Activated CD4-positive, alpha-beta T cell treated with anti-CD3 and anti-CD28 coated beads, Interleukin-2, amount 10 ng/mL, durations not matched to agents 24 days and 14 days (primary cell): ENCODE measurements at regions not wholly inside any gene's neighbourhood (a gene's known extent, or its start where the extent isn't known, plus 50 kb on each side); places are given as distances from the start of the nearest gene placed in this dataset.
"Not testable (repeated sequence)": the region's sequence is repeated elsewhere in the genome, so short reads cannot be mapped to it uniquely, and the experiment has no call there.

Experiments
- DNase-seq: peaks from one replicate; pipeline ENCODE4 v3.0.0; 2022
- H3K27ac Mint-ChIP-seq: one replicate; pipeline ENCODE4 v1.8.0; 2022; ENCODE audit warnings: mild to moderate bottlenecking, mixed read lengths
- H3K27me3 Mint-ChIP-seq: one replicate; pipeline ENCODE4 v1.8.0; 2022; ENCODE audit warnings: mixed read lengths
- H3K36me3 Mint-ChIP-seq: one replicate; pipeline ENCODE4 v1.8.0; 2022; ENCODE audit warnings: low read depth, mild to moderate bottlenecking, mixed read lengths
- H3K4me1 Mint-ChIP-seq: one replicate; pipeline ENCODE4 v1.8.0; 2021; ENCODE audit warnings: mixed read lengths
- H3K4me3 Mint-ChIP-seq: one replicate; pipeline ENCODE4 v1.8.0; 2022; ENCODE audit warnings: mild to moderate bottlenecking, moderate library complexity, mixed read lengths
- H3K9me3 Mint-ChIP-seq: one replicate; pipeline ENCODE4 v1.8.0; 2021; ENCODE audit warnings: mixed read lengths
- intact Hi-C: fragments of 100-400 bp; cut with micrococcal nuclease; formaldehyde crosslinking; loops from one replicate; pipeline ENCODE4 v1.15.1; 2023

DNA sequence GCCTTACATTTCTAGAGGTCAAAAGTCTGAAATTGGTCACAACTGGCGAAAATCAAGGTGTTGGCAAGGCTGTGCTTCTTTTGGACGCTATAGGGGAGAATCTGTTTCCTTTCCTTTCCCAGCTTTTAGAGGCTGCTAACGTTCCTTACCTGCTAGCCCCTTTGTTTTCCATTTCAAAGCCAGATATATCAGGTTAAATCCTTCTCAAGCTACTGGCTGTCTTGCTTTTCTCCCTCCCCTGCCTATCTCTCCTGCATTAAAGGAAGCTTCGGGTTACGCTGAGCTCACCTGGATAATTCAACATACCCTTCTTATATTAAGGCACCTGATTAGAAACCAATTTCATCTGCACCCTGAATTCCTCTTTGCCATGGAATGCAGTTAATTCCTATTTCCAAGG, 1569.7 kb upstream of the SLC10A2 start:
- intact Hi-C loops = no loop called here
- H3K27me3 Mint-ChIP-seq = no peaks in the 10 kb centered on the region
- DNase-seq = no peak
- no peak overlapping the region for H3K4me3 Mint-ChIP-seq
- no peaks in the 10 kb centered on the region for H3K4me1 Mint-ChIP-seq
- no peaks in the 10 kb centered on the region for H3K36me3 Mint-ChIP-seq
- no peaks in the 10 kb centered on the region for H3K9me3 Mint-ChIP-seq
- no peak overlapping the region for H3K27ac Mint-ChIP-seq

DNA sequence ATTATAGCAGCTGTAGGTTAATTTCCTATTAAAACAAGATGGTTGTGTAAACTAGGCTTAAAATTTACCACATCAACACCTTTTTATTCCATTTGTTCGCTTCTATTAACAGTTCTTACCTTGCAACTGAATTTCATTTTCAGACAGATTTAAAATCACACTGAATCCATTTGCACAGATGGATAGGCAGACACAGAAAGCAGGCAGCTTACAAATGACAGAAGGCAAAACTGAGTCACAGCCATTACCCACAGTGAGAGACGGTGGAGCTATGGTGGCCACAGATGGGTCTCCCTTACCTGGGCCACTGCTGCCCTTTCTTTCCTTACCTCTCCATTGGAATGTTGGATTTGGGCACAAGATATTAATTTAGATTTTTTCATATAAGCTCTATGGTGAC, 1567.8 kb upstream of the SLC10A2 start:
- Mint-ChIP-seq H3K4me3 (no peak overlapping the region), H3K4me1 (no peaks in the 10 kb centered on the region), H3K27me3 (no peaks in the 10 kb centered on the region), H3K36me3 (no peaks in the 10 kb centered on the region), H3K9me3 (no peaks in the 10 kb centered on the region), H3K27ac (no peak overlapping the region)
- DNase-seq = no peak
- intact Hi-C loops = no loop called here

GRCh38 chr13:104632736-104633135, 1566.5 kb upstream of the SLC10A2 start:
- intact Hi-C loops = no loop called here
- no peak overlapping the region for H3K27ac Mint-ChIP-seq
- H3K36me3 Mint-ChIP-seq = no peaks in the 10 kb centered on the region
- DNase-seq = no peak
- H3K9me3 Mint-ChIP-seq = no peaks in the 10 kb centered on the region
- no peaks in the 10 kb centered on the region for H3K4me1 Mint-ChIP-seq
- no peaks in the 10 kb centered on the region for H3K27me3 Mint-ChIP-seq
- H3K4me3 Mint-ChIP-seq = no peak overlapping the region

GRCh38 chr13:104625201-104625600, 1559.0 kb upstream of the SLC10A2 start:
- no peaks in the 10 kb centered on the region for H3K9me3 Mint-ChIP-seq
- intact Hi-C loops = no loop called here
- no peak for DNase-seq

GRCh38 chr13:104616990-104617389, 1550.8 kb upstream of the SLC10A2 start:
- H3K4me1 Mint-ChIP-seq = no peaks in the 10 kb centered on the region
- no peak overlapping the region for H3K27ac Mint-ChIP-seq
- H3K9me3 Mint-ChIP-seq = no peaks in the 10 kb centered on the region
- no peaks in the 10 kb centered on the region for H3K27me3 Mint-ChIP-seq
- no peaks in the 10 kb centered on the region for H3K36me3 Mint-ChIP-seq
- H3K4me3 Mint-ChIP-seq = no peak overlapping the region
- DNase-seq = no peak
- intact Hi-C loops = no loop called here

More at GRCh38 chr13:104625201-104625600, 1559.0 kb upstream of the SLC10A2 start:
- Mint-ChIP-seq H3K27ac (no peak overlapping the region), H3K4me1 (no peaks in the 10 kb centered on the region), H3K4me3 (no peak overlapping the region), H3K27me3 (no peaks in the 10 kb centered on the region), H3K36me3 (no peaks in the 10 kb centered on the region)

DNA sequence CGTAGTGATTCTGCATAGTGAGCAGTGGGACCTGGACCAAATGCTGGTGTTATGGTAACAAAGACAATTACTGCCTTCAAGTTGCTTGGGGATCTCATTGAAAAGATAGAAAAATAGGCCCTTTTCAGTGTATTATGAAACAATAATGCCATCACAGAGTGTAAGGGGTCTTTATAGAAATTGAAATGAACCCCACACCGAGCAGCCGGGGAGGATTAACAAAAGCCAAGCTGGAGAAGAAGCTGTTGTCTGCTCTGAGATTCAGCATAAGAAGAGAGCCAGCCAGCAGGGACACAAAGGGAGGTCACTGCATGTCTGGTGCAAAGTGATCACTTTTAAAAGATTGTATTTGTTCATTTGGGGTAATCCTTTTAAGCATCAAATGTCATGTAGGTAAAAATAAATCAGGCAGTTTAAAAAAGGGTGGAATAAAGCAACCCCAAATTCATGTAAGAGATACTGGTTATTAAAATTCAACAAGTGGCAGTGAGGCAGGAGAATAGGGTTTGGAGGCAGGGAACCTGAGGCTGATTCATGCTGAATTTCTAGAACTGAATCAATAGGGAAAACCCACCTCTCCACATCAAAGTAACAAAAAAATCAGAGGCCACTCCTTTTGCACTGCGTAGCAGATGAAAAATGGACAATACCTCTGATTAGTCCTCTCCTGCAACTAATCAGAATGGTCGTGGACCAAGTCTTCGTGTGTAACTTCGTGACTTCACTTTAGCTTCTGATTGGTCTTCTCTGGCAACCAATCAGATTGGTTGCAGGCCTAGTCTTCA, 1548.3 kb upstream of the SLC10A2 start:
- no peak overlapping the region for H3K4me3 Mint-ChIP-seq
- no peaks in the 10 kb centered on the region for H3K9me3 Mint-ChIP-seq
- H3K27ac Mint-ChIP-seq = no peak overlapping the region
- no peaks in the 10 kb centered on the region for H3K36me3 Mint-ChIP-seq
- no peaks in the 10 kb centered on the region for H3K4me1 Mint-ChIP-seq
- no peaks in the 10 kb centered on the region for H3K27me3 Mint-ChIP-seq
- intact Hi-C loops = no loop called here
- DNase-seq = no peak

DNA sequence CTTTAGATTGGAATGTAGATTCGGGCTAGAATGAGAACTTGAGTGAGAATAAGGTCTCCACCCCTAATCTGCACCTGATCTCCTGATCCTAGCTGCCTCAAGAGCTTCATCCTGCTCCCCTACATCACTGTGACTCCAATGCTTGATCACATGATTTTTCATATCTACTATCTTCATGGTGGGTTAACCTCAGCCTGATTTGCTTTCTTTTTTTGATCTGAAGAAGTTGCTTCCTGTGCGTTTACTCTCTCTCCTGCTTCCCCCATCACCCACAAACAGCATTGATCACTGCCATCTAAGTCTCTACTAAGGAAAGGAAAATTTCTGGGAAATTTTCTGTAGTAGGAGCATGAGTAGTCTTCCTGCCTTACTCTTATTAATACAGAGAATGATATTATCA, 1542.1 kb upstream of the SLC10A2 start:
- no peak for DNase-seq
- no peak overlapping the region for H3K27ac Mint-ChIP-seq
- intact Hi-C loops = no loop called here
- H3K9me3 Mint-ChIP-seq = no peaks in the 10 kb centered on the region
- no peak overlapping the region for H3K4me3 Mint-ChIP-seq
- no peaks in the 10 kb centered on the region for H3K4me1 Mint-ChIP-seq
- no peaks in the 10 kb centered on the region for H3K27me3 Mint-ChIP-seq
- no peaks in the 10 kb centered on the region for H3K36me3 Mint-ChIP-seq

DNA sequence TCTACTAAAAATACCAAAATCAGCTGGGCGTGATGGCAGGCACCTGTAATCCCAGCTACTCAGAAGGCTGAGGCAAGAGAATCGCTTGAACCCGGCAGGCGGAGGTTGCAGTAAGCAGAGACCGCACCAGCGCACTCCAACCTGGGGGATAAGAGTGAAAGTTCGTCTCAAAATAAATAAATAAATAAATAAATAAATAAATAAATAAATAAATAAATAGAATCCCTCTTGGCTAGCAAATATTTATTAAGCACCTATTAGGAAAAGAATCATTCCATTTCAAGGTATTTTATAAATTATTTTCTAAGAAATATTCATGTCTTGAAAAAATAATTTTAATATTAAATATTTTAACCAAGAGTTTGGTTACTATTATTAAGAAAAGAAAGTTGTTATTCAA, 1539.2 kb upstream of the SLC10A2 start:
- H3K27ac Mint-ChIP-seq, H3K36me3 Mint-ChIP-seq, H3K9me3 Mint-ChIP-seq, DNase-seq, H3K4me1 Mint-ChIP-seq, intact Hi-C loops, H3K4me3 Mint-ChIP-seq, H3K27me3 Mint-ChIP-seq: not testable (repeated sequence)

- H3K27ac Mint-ChIP-seq = no peak overlapping the region
- intact Hi-C loops = no loop called here
- DNase-seq = no peak
- H3K27me3 Mint-ChIP-seq = no peaks in the 10 kb centered on the region
- no peaks in the 10 kb centered on the region for H3K9me3 Mint-ChIP-seq
- H3K36me3 Mint-ChIP-seq = no peaks in the 10 kb centered on the region
- H3K4me1 Mint-ChIP-seq = no peaks in the 10 kb centered on the region
- no peak overlapping the region for H3K4me3 Mint-ChIP-seq
Measured at GRCh38 chr13:104597546-104598180, 1531.4 kb upstream of the SLC10A2 start.

GRCh38 chr13:104595511-104595910, 1529.3 kb upstream of the SLC10A2 start:
- Mint-ChIP-seq H3K9me3 (no peaks in the 10 kb centered on the region), H3K36me3 (no peaks in the 10 kb centered on the region), H3K4me1 (no peaks in the 10 kb centered on the region), H3K27ac (no peak overlapping the region), H3K4me3 (no peak overlapping the region), H3K27me3 (no peaks in the 10 kb centered on the region)
- DNase-seq = no peak
- intact Hi-C loops = no loop called here

DNA sequence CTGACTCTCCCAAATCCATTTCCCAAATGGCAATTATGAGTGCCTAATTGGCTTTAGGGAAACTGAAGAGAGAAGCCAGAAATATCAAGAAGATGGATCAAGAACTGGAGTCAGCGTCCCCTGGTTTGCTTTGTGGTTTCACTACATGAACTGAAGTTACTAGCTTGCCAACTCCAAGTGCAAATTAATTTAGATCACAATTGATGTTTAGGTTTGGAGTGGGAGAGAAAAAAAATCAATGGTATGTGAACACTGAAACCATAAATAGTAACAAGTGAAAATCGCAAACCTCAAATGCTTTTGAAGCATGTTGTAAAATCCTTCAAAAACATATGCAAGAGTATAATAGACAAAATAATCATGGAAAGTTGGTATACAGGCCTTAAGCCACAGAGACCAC, 1528.6 kb upstream of the SLC10A2 start:
- Mint-ChIP-seq H3K27me3 (no peaks in the 10 kb centered on the region), H3K27ac (no peak overlapping the region), H3K9me3 (no peaks in the 10 kb centered on the region), H3K4me3 (no peak overlapping the region), H3K4me1 (no peaks in the 10 kb centered on the region), H3K36me3 (no peaks in the 10 kb centered on the region)
- no peak for DNase-seq
- intact Hi-C loops = no loop called here

- H3K27ac Mint-ChIP-seq = no peak overlapping the region
- no peaks in the 10 kb centered on the region for H3K36me3 Mint-ChIP-seq
- intact Hi-C loops = no loop called here
- DNase-seq = no peak
- H3K9me3 Mint-ChIP-seq = no peaks in the 10 kb centered on the region
- H3K4me1 Mint-ChIP-seq = no peaks in the 10 kb centered on the region
- H3K27me3 Mint-ChIP-seq = no peaks in the 10 kb centered on the region
- no peak overlapping the region for H3K4me3 Mint-ChIP-seq
Measured at GRCh38 chr13:104593693-104594092, 1527.5 kb upstream of the SLC10A2 start.

DNA sequence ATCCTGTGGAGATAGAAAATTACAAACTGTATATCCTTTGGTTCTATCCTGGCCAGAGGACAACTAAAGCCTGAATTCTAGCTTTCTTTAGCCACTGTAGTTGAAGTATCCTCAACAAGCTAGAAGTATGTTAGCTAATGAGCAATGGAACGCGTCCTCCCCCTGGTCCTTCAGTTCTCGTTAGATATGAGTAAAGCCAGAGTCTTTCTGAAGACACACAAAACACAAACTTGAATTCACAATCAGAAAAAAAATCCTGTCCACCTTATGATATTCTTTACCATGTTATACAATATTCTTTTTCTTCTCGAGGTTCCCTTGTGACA, 1527.0 kb upstream of the SLC10A2 start:
- Mint-ChIP-seq H3K4me1 (no peaks in the 10 kb centered on the region), H3K4me3 (no peak overlapping the region), H3K27ac (no peak overlapping the region), H3K9me3 (no peaks in the 10 kb centered on the region), H3K27me3 (no peaks in the 10 kb centered on the region), H3K36me3 (no peaks in the 10 kb centered on the region)
- no peak for DNase-seq
- intact Hi-C loops = no loop called here

GRCh38 chr13:104592545-104593250, 1526.5 kb upstream of the SLC10A2 start:
- H3K9me3 Mint-ChIP-seq = no peaks in the 10 kb centered on the region
- intact Hi-C loops = no loop called here
- no peak for DNase-seq
- H3K27me3 Mint-ChIP-seq = no peaks in the 10 kb centered on the region
- no peaks in the 10 kb centered on the region for H3K36me3 Mint-ChIP-seq
- H3K4me1 Mint-ChIP-seq = no peaks in the 10 kb centered on the region
- no peak overlapping the region for H3K4me3 Mint-ChIP-seq
- H3K27ac Mint-ChIP-seq = no peak overlapping the region
